AG08395 (cell line): ENCODE measurements at regions not wholly inside any gene's neighbourhood (a gene's known extent, or its start where the extent isn't known, plus 50 kb on each side); places are given as distances from the start of the nearest gene placed in this dataset.

Source experiments
- DNase-seq: peaks from one replicate; pipeline ENCODE4 v3.0.0; 2012; ENCODE audit warnings: mixed read lengths, low spot score

DNA sequence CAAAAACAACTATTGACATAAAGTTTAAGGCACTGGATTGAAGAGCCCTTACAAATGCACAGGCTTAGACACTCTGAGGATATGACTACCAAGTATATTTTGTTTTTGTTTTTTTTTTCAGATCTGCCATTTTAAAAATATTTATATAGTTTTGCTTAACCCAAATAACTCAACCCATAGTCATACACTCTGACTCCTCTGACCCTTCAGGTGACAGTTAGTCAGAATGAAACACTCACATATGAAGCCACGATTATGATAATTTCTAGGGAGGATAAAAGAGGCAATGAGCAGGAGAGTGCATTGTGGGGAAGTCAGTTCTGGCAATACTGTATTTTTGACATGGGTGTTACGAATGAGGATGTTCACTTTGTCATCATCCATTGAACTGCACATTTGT, 774.7 kb downstream of the MECOM start:
- no peak for DNase-seq

DNA sequence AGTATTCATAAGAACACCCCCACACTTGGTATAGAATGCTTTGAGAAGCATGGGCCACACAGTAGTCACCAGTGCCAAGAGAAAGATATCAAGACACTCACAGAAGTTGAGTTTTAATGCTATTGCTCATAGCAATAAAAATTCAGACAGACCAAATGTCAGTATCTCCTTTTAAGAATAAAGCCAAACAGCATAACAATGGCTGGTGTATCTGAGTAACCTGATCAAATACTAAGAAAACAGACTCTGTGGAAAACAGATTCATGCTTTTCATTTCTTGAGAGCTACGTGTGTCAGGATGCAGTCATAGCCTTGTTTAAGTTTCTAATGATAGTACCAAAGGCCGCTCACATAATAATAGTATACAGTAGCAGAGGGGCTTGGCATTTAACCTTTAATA, 778.5 kb downstream of the MECOM start:
- DNase-seq, result no peak

DNA sequence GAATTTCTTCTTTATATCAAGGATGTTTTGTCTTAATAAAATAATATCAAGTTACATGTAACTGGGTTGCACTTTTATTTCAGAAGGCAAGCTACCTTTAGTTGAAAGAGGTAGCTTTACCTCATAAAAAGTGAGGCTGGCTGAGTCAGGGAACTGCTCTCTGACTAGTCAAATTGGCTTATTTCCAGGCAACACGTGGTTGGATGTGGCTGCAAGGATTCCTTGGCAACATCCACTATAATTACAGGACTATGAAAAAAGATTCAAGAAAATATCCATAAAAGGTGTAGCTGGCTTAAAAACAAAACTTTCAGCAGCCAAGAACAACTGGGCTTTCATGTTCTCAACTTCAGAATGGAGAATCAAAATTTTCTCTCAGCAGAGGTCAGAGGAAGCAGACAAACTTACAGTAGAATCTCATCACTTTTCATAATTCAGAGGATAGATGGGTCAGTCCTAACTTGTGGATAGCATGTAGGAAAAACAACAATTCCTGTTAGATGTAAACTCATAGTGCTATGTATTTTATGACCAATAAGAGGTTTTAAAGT, 779.1 kb downstream of the MECOM start:
- peak; percentile 15 for DNase-seq

DNA sequence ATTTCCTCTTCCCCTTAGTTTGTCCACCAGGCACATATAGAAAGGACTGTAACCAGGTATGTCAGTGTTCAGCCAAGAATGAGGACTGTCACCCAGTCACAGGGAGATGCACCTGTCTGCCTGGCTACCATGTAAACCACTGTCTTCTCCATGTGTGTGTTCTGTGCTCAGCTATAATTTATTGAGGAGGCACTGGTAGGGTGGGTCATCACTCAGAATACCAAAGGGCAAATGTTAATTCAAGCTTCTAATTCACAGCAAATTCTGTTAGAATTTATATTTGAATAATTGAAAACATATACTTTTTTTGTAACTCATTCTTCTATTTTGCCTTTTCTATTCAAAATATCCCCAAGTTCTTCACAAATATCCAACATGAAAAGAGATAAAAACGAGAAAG, 780.4 kb downstream of the MECOM start:
- no peak for DNase-seq

DNA sequence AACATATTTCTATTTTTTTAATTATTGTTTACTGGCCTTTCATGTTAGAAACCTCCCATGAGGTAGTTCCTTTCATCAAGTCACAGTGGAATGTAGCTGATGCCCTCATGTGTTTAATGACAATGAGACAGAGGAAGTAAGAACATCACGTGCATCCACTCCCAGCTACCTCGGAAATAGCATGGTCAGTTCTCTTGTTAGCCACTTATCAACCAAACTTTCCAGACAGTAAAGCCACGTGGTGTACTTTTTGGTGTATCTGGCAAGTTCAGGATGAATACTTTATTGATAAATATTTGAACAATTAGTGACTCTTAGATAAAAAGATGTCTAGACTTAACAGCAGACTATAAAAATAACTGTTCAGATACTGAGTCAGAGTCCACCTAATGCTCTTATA, 781.7 kb downstream of the MECOM start:
- DNase-seq, result no peak

- DNase-seq, result no peak
Observed at GRCh38 chr3:168878655-168879054, 782.9 kb upstream of the GOLIM4 start.

- DNase-seq, result no peak
Observed at GRCh38 chr3:168877899-168878298, 782.2 kb upstream of the GOLIM4 start.

- no peak for DNase-seq
Observed at GRCh38 chr3:168876346-168877035, 780.8 kb upstream of the GOLIM4 start.

DNA sequence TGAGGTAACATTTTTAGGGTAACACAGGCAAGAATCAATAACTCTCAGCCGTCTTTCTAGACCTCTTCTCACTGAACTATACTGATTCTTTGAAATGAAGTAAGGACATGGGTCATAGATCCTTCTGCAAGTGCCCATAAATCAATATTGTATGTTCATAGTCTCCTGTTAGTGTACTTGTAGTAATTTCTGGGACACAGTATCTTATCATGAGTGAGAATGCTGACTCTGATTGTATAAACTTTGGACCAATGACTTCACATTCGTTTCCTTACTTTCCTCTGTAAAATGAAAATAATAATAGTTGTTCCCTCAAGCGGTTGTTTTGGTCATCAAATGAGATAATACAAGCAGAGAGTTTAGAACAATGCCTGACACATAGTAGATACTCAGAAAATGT, 777.1 kb upstream of the GOLIM4 start:
- DNase-seq, result no peak

GRCh38 chr3:168870892-168871291, 775.2 kb upstream of the GOLIM4 start:
- DNase-seq, result no peak

- peak; percentile 12 for DNase-seq
Observed at GRCh38 chr3:168865022-168865551, 769.4 kb upstream of the GOLIM4 start.

GRCh38 chr3:168864107-168865021, 768.6 kb upstream of the GOLIM4 start:
- no peak for DNase-seq

DNA sequence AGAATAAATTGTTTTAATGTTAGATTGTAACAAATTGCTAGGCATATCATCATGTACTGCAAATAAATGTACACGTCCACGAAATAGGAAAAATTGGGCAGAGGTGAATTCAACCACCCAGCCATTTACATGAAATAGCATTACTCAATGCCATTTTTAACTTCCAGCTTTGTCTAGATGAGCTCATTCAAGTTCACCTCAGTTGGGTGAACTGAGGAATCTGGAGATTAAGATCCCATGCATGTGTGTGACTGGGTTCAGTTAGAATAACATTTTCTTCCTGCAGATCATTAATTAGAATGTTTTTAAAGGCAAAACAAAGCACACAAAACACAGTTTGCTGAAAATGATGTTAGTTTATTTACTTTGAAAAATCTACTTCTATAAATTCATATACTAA, 767.8 kb upstream of the GOLIM4 start:
- no peak for DNase-seq

DNA sequence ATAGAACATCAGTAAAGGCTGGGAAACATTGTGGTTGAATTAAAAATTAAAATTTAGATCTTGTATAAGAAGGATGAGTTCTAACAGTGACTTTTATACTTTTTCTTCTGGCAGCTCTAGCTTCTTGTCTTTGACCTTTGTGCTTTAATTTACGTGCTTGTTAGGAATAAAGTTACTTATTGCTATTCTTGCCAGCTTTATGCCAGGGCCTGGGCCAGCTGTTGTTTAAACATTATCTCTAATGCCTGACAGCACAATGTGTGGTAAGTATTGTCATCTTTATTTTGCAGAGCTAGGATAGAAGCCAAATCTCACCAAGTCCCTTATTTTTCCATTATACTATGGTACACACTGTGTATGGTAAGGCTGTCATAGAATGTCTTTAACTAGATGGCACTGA, 766.7 kb upstream of the GOLIM4 start:
- DNase-seq, result no peak

DNA sequence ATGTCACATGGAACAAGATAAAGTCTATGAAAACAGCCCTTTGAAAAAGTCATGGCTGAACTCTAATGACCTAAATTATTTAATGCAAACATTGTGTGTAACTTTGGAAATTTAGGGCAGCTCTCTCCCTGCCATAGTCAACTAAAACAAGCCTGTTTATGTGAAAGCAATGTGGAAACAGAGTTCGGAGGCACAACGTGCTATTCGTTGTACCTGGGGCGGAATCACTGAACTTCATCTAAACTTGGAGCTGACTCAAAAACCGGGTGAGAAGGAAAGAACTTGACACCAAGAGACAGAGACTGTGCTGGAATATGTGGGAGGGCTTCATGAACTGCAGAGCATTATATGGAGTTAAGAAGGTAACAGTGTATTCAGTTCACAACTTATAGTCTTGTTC, 764.9 kb upstream of the GOLIM4 start:
- DNase-seq, result no peak

DNA sequence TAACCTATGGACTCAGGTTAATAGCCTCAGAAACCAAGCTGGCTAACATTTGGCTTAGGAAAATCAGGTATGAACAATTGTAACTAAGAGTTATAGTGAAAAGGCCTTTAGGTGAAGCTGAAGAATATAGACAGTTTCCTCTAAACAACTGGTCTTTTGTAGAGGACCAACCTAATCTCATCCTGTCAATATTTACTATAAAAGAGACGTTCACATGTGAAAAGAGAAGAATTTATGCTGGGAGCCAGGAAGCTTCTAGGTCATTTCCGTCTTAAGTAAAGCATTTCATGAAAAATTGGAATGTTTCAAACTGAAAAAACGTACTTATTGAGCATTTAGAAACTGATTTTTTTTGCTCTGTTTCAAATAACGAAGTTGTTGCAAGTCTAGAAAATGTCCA, 764.3 kb upstream of the GOLIM4 start:
- no peak for DNase-seq

GRCh38 chr3:168859574-168859973, 763.9 kb upstream of the GOLIM4 start:
- no peak for DNase-seq

GRCh38 chr3:168859143-168859542, 763.4 kb upstream of the GOLIM4 start:
- DNase-seq, result no peak

DNA sequence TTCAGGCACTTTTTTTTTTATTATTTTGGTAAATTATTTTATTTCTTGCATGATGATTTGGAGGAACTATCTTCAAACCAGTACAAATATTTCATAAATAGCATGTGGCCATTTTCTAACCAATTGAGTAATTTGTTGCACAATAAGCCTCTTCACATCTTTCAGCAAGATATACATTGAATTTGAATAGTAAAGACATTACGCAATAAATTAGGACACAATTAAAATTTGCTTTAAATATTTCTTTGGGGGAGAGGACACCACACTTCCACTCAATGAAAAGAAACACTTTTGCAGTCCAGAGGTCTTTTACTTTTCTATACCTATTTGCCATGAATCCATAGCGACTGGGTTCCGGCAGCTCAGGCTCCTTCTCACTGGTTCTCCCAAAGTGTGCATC, 762.6 kb upstream of the GOLIM4 start:
- DNase-seq, result no peak

- DNase-seq, result no peak
Observed at GRCh38 chr3:168850109-168850508, 754.4 kb upstream of the GOLIM4 start.

- DNase-seq, result peak; percentile 18
Observed at GRCh38 chr3:168847291-168847883, 751.7 kb upstream of the GOLIM4 start.

GRCh38 chr3:168844894-168845482, 749.3 kb upstream of the GOLIM4 start:
- no peak for DNase-seq
